ENCODE measurements at regions not wholly inside any gene's neighbourhood (a gene's known extent, or its start where the extent isn't known, plus 50 kb on each side); places are given as distances from the start of the nearest gene placed in this dataset.

DNA sequence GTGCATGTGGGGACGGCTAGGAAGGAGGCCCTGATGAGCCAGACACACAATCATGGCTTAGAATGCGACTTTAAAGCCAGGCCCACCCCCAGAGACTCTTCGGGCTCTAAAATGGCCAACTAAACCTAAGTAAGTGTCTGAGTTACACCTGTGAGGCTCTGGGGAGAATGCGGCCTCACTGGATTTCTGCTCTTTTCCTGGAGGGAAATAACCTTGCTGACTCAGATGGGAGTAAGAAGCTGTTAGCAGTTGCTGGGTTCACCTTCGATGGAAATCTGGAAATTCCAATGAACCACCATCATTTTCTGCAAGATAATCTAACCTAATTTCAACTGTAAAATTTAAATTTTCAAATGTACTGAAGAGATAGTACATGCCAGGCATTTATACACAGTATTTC, 97.6 kb upstream of the MAML3 start:
- ATAC-seq: no peak

GRCh38 chr4:140250989-140251552, 97.1 kb upstream of the MAML3 start:
- no peak overlapping the region for H3K4me3 ChIP-seq
- no peaks in the 10 kb centered on the region for H3K36me3 ChIP-seq
- TF ChIP-seq EP300 (IDR thresholded peaks at IDR 0.05): no peak
- H3K27me3 ChIP-seq: no peaks in the 10 kb centered on the region
- no peak for ATAC-seq
- peak overlapping the region in 3 of 4 donors; percentile 90 to 95 (median 91) for H3K27ac ChIP-seq
- peaks cover 3 to 52% (median 4%) of the 10 kb centered on the region in 3 donors for H3K4me1 ChIP-seq
- H3K9me3 ChIP-seq: no peaks in the 10 kb centered on the region
- WGBS, 2 donors (ENCODE audit: low coverage in 1 of 2): 88% methylated on average over 3 of the region's 4 CpGs; no CpG with 5 or more reads in 1 of the 2 donors

More for the DNA sequence above, 97.6 kb upstream of the MAML3 start:
- H3K27ac ChIP-seq: peak overlapping the region; percentile 77 to 95 (median 90)
- WGBS, 2 donors (ENCODE audit: low coverage in 1 of 2): 73 to 90% methylated on average over 2 to 3 of the region's 5 CpGs
- H3K9me3 ChIP-seq: no peaks in the 10 kb centered on the region
- H3K36me3 ChIP-seq: no peaks in the 10 kb centered on the region
- H3K4me3 ChIP-seq: no peak overlapping the region
- H3K4me1 ChIP-seq: peaks cover 3 to 52% (median 4%) of the 10 kb centered on the region in 3 donors
- H3K27me3 ChIP-seq: no peaks in the 10 kb centered on the region
- TF ChIP-seq, protein P1, sequence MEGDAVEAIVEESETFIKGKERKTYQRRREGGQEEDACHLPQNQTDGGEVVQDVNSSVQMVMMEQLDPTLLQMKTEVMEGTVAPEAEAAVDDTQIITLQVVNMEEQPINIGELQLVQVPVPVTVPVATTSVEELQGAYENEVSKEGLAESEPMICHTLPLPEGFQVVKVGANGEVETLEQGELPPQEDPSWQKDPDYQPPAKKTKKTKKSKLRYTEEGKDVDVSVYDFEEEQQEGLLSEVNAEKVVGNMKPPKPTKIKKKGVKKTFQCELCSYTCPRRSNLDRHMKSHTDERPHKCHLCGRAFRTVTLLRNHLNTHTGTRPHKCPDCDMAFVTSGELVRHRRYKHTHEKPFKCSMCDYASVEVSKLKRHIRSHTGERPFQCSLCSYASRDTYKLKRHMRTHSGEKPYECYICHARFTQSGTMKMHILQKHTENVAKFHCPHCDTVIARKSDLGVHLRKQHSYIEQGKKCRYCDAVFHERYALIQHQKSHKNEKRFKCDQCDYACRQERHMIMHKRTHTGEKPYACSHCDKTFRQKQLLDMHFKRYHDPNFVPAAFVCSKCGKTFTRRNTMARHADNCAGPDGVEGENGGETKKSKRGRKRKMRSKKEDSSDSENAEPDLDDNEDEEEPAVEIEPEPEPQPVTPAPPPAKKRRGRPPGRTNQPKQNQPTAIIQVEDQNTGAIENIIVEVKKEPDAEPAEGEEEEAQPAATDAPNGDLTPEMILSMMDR (IDR thresholded peaks at IDR 0.05): no peak
- no peak for TF ChIP-seq EP300 (IDR thresholded peaks at IDR 0.05)
- TF ChIP-seq POLR2A (IDR thresholded peaks at IDR 0.05): no peak
- no peak for TF ChIP-seq POLR2AphosphoS5 (IDR thresholded peaks at IDR 0.05)

GRCh38 chr4:140249351-140249750, 95.4 kb upstream of the MAML3 start:
- 66 to 67% methylated on average over 4 of the region's 4 CpGs for WGBS, 2 donors (ENCODE audit: low coverage in 1 of 2)
- H3K9me3 ChIP-seq: no peaks in the 10 kb centered on the region

DNA sequence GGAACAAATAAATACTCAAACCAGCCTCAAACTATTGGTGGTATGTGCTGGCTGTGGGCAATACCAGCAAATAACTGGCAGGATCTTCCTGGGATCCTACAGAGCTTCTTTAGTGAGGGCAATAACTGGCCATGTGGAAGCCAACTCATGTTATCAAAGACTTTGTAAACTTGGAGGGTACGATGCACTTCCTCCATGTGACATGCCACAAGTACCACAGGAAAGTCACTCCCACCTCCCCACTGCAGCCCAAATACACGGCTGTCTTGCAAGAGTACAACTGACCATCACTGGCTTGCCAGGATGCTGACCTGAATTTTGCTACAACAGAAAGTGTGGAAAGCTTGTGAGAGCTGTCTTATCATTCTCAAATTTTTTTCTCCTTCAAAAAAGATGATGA, 93.3 kb upstream of the MAML3 start:
- ATAC-seq: no peak
- no peak overlapping the region for H3K4me3 ChIP-seq
- no peaks in the 10 kb centered on the region for H3K27me3 ChIP-seq
- no peaks in the 10 kb centered on the region for H3K9me3 ChIP-seq
- TF ChIP-seq POLR2AphosphoS5 (IDR thresholded peaks at IDR 0.05) (no peak), EP300 (IDR thresholded peaks at IDR 0.05) (no peak), POLR2A (IDR thresholded peaks at IDR 0.05) (no peak)
- TF ChIP-seq, protein P1 (IDR thresholded peaks at IDR 0.05): no peak
- 86% methylated on average over 2 of the region's 2 CpGs; no CpG with 5 or more reads in 1 of the 2 donors for WGBS, 2 donors (ENCODE audit: low coverage in 1 of 2)
- peaks cover 4 to 54% (median 9%) of the 10 kb centered on the region in 3 donors for H3K4me1 ChIP-seq
- H3K27ac ChIP-seq: no peak overlapping the region
- H3K36me3 ChIP-seq: no peaks in the 10 kb centered on the region

More at GRCh38 chr4:140249351-140249750, 95.4 kb upstream of the MAML3 start:
- no peak for ATAC-seq
- TF ChIP-seq EP300 (IDR thresholded peaks at IDR 0.05): no peak
- no peak for TF ChIP-seq POLR2A (IDR thresholded peaks at IDR 0.05)
- no peak for TF ChIP-seq POLR2AphosphoS5 (IDR thresholded peaks at IDR 0.05)
- TF ChIP-seq, protein P1 (IDR thresholded peaks at IDR 0.05): no peak
- H3K4me3 ChIP-seq: no peak overlapping the region
- H3K4me1 ChIP-seq: peaks cover 3 to 52% (median 4%) of the 10 kb centered on the region in 3 donors
- peak overlapping the region in 1 of 4 donors; percentile 95 for H3K27ac ChIP-seq
- H3K36me3 ChIP-seq: no peaks in the 10 kb centered on the region
- H3K27me3 ChIP-seq: no peaks in the 10 kb centered on the region

- TF ChIP-seq, protein P1 (IDR thresholded peaks at IDR 0.05): no peak
- TF ChIP-seq POLR2AphosphoS5 (IDR thresholded peaks at IDR 0.05) (no peak), EP300 (IDR thresholded peaks at IDR 0.05) (no peak), POLR2A (IDR thresholded peaks at IDR 0.05) (no peak)
- ATAC-seq: no peak
- Histone ChIP-seq H3K4me1 (peaks cover 4 to 47% (median 9%) of the 10 kb centered on the region in 3 donors), H3K27ac (no peak overlapping the region), H3K9me3 (no peaks in the 10 kb centered on the region), H3K27me3 (no peaks in the 10 kb centered on the region), H3K36me3 (no peaks in the 10 kb centered on the region), H3K4me3 (no peak overlapping the region)
- 82 to 94% methylated on average over 3 of the region's 3 CpGs for WGBS, 2 donors (ENCODE audit: low coverage in 1 of 2)
These were observed 92.2 kb upstream of the MAML3 start for GRCh38 chr4:140246216-140246615.
